Fibroblast of skin of scalp (primary cell): ENCODE measurements at regions not wholly inside any gene's neighbourhood (a gene's known extent, or its start where the extent isn't known, plus 50 kb on each side); places are given as distances from the start of the nearest gene placed in this dataset.
"Not testable (repeated sequence)": the region's sequence is repeated elsewhere in the genome, so short reads cannot be mapped to it uniquely, and the experiment has no call there.

Experiments
- DNase-seq: peaks from one replicate; pipeline ENCODE4 v3.0.0-alpha.2; 2013

DNA sequence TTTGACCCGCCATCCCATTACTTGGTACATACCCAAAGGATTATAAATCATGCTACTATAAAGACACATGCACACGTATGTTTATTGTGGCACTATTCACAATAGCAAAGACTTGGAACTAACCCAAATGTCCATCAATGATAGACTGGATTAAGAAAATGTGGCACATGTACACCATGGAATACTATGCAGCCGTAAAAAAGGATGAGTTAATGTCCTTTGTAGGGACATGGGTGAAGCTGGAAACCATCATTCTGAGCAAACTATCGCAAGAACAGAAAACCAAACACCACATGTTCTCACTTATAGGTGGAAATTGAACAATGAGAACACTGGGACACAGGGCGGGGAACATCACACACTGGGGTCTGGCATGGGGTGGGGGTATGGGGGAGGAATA is 57.1 kb upstream of the GMDS start:
- not testable (repeated sequence) for DNase-seq

DNA sequence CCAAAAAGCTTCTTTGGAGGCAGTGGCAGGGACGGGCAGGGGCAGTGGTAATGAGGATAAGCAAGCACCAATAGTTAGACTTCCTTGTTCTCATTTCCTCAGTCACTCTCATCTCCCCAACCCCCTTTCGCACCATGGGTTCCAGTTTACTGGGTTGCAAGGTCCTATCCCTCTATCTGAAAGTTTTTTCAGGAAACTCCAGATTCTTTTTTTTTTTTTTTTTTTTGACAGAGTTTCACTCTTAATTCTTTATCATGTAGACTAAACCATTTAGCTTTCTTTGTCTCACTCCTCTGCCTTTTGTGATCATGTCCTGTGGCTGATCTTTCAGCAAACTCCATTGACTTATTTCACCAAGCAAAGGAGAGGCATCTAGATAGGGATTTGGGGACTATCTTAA is 51.4 kb upstream of the GMDS start:
- no peak for DNase-seq
